SU-DHL-6 (cell line): ENCODE measurements at regions not wholly inside any gene's neighbourhood (a gene's known extent, or its start where the extent isn't known, plus 50 kb on each side); places are given as distances from the start of the nearest gene placed in this dataset.

ENCODE experiments used
- CTCF ChIP-seq: fragments of 200-600 bp; sonication (generic); IDR thresholded peaks from one replicate; pipeline ENCODE4 v1.5.1; 2017; ENCODE audit warnings: antibody characterized with exemption, mild to moderate bottlenecking, low read length, moderate library complexity; ENCODE audit not compliant: insufficient read depth, poor library complexity, severe bottlenecking
- EZH2phosphoT487 ChIP-seq: fragments of 200-600 bp; sonication (generic), shearing (Covaris generic); conservative IDR thresholded peaks from 2 replicates; pipeline ENCODE4 v1.6.1; 2018; ENCODE audit warnings: mild to moderate bottlenecking, antibody characterized with exemption, low read length, moderate library complexity, mixed read lengths

- no peak for TF ChIP-seq CTCF
- no peak for TF ChIP-seq EZH2phosphoT487
These were observed 129.6 kb upstream of the ABCA1 start for GRCh38 chr9:105057551-105057950.
